GM12891 (cell line): ENCODE measurements at regions not wholly inside any gene's neighbourhood (a gene's known extent, or its start where the extent isn't known, plus 50 kb on each side); places are given as distances from the start of the nearest gene placed in this dataset.

Experiments used
- DNase-seq: peaks from one replicate; pipeline ENCODE4 v3.0.0; 2011; ENCODE audit warnings: low spot score; ENCODE audit not compliant: insufficient read length
- FAIRE-seq: peaks from 2 replicates; lab custom pipeline; 2011; peaks lifted over from hg19 to GRCh38; lab: Jason Lieb, UNC
- PAX5 ChIP-seq: IDR thresholded peaks from 2 replicates; pipeline ENCODE4 v1.6.1; 2011; ENCODE audit warnings: low read length, moderate library complexity, mild to moderate bottlenecking; ENCODE audit not compliant: insufficient read depth, severe bottlenecking
- POLR2A ChIP-seq: IDR thresholded peaks from 2 replicates; pipeline ENCODE4 v1.6.1; 2011; ENCODE audit warnings: low read depth, low read length, control low read depth
- POLR2AphosphoS5 ChIP-seq: IDR thresholded peaks from 2 replicates; pipeline ENCODE4 v1.6.1; 2011; ENCODE audit warnings: low read depth, low read length, control low read depth
- POU2F2 ChIP-seq: IDR thresholded peaks from 2 replicates; pipeline ENCODE4 v1.6.1; 2011; ENCODE audit warnings: low read depth, mild to moderate bottlenecking, control low read depth, low read length, moderate library complexity
- SPI1 ChIP-seq: IDR thresholded peaks from 2 replicates; pipeline ENCODE4 v1.6.1; 2011; ENCODE audit warnings: low read depth, low read length, control low read depth
- TAF1 ChIP-seq: IDR thresholded peaks from 2 replicates; pipeline ENCODE4 v1.6.1; 2011; ENCODE audit warnings: low read depth, low read length, control low read depth

- DNase-seq: no peak
- no peak for TF ChIP-seq SPI1
- TF ChIP-seq POLR2AphosphoS5: no peak
- TF ChIP-seq POLR2A: no peak
- TF ChIP-seq POU2F2: no peak
- no peak for TF ChIP-seq TAF1
- no peak for TF ChIP-seq PAX5
- no peak for FAIRE-seq
Measured at GRCh38 chr6:91387290-91388059, 800.6 kb upstream of the MAP3K7 start.

GRCh38 chr6:91386204-91386603, 799.3 kb upstream of the MAP3K7 start:
- no peak for TF ChIP-seq SPI1
- no peak for TF ChIP-seq POLR2A
- no peak for TF ChIP-seq POLR2AphosphoS5
- TF ChIP-seq TAF1: no peak
- no peak for TF ChIP-seq POU2F2
- DNase-seq: no peak
- FAIRE-seq: no peak

- DNase-seq (no peak), FAIRE-seq (no peak)
- TF ChIP-seq POLR2AphosphoS5 (no peak), TAF1 (no peak), PAX5 (no peak), POLR2A (no peak)
Measured at GRCh38 chr6:91383207-91383606, 796.3 kb upstream of the MAP3K7 start.

GRCh38 chr6:91376686-91377085, 789.8 kb upstream of the MAP3K7 start:
- DNase-seq (no peak), FAIRE-seq (no peak)
- TF ChIP-seq POLR2A (no peak), TAF1 (no peak), PAX5 (no peak), POU2F2 (no peak), POLR2AphosphoS5 (no peak), SPI1 (no peak)

GRCh38 chr6:91366781-91367180, 779.9 kb upstream of the MAP3K7 start:
- TF ChIP-seq SPI1: no peak
- TF ChIP-seq PAX5: no peak
- TF ChIP-seq POLR2AphosphoS5: no peak
- no peak for TF ChIP-seq POLR2A
- TF ChIP-seq TAF1: no peak
- TF ChIP-seq POU2F2: no peak
- no peak for FAIRE-seq

GRCh38 chr6:91358986-91359385, 772.1 kb upstream of the MAP3K7 start:
- TF ChIP-seq POLR2A: no peak
- TF ChIP-seq SPI1: no peak
- no peak for TF ChIP-seq POU2F2
- no peak for TF ChIP-seq TAF1
- no peak for TF ChIP-seq PAX5
- TF ChIP-seq POLR2AphosphoS5: no peak
- FAIRE-seq (no peak), DNase-seq (no peak)

More at GRCh38 chr6:91366781-91367180, 779.9 kb upstream of the MAP3K7 start:
- no peak for DNase-seq

GRCh38 chr6:91352878-91353277, 766.0 kb upstream of the MAP3K7 start:
- TF ChIP-seq POLR2AphosphoS5 (no peak), TAF1 (no peak), POU2F2 (no peak), PAX5 (no peak), POLR2A (no peak), SPI1 (no peak)
- DNase-seq (no peak), FAIRE-seq (no peak)

GRCh38 chr6:91352321-91352720, 765.4 kb upstream of the MAP3K7 start:
- no peak for FAIRE-seq
- TF ChIP-seq POLR2A (no peak), SPI1 (no peak), POLR2AphosphoS5 (no peak), TAF1 (no peak), PAX5 (no peak), POU2F2 (no peak)
- DNase-seq: no peak

- DNase-seq: no peak
Measured at GRCh38 chr6:91350146-91350908, 763.5 kb upstream of the MAP3K7 start.

More at GRCh38 chr6:91350146-91350908, 763.5 kb upstream of the MAP3K7 start:
- no peak for FAIRE-seq
- TF ChIP-seq PAX5: no peak
- TF ChIP-seq TAF1: no peak
- TF ChIP-seq SPI1: no peak
- TF ChIP-seq POLR2AphosphoS5: no peak
- TF ChIP-seq POU2F2: no peak
- no peak for TF ChIP-seq POLR2A
